ENCODE measurements at regions not wholly inside any gene's neighbourhood (a gene's known extent, or its start where the extent isn't known, plus 50 kb on each side); places are given as distances from the start of the nearest gene placed in this dataset.

DNA sequence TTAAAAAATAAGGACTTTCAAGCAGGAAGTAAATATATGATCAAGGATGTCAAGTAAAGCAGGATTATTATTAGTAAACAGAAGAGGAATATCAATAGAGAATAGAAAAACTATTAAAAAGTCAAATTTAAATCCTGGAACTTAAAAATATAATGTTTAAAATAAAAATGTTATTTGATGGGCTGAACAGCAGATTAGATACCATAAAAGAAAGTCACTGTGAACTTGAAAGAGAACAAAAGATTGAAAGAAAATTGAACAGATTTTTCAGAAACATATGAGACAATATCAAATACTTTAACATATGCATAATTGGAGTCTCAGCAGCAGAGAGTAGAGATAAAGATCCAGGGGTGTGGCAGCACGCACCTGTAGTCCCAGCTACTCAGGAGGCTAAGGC lies 1213.7 kb upstream of the AUTS2 start:
- DNase-seq (ENCODE audit: extremely low read depth, low read depth), result no peak
- TF ChIP-seq, protein P1, sequence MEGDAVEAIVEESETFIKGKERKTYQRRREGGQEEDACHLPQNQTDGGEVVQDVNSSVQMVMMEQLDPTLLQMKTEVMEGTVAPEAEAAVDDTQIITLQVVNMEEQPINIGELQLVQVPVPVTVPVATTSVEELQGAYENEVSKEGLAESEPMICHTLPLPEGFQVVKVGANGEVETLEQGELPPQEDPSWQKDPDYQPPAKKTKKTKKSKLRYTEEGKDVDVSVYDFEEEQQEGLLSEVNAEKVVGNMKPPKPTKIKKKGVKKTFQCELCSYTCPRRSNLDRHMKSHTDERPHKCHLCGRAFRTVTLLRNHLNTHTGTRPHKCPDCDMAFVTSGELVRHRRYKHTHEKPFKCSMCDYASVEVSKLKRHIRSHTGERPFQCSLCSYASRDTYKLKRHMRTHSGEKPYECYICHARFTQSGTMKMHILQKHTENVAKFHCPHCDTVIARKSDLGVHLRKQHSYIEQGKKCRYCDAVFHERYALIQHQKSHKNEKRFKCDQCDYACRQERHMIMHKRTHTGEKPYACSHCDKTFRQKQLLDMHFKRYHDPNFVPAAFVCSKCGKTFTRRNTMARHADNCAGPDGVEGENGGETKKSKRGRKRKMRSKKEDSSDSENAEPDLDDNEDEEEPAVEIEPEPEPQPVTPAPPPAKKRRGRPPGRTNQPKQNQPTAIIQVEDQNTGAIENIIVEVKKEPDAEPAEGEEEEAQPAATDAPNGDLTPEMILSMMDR (IDR thresholded peaks at IDR 0.05; ENCODE audit: low read depth, low read length), result no peak

DNA sequence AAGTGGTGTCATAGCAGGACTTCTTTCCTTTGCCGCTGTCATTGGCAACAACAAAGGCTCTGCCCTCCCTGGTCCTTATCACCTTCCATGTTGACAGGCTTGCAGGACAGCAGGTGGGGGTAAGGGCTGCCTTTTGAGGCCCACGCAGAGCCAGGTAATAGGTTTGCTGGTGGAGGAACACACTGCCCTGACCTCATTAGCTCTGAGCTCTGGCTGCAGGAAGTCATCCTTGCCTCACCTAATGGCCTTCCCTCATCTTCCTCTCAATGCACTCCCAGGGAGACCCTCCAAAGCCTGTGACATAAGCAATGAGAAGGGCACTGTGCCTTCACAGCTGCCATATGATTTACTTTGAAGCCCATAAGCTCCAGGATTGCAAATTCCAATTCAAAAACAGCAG lies 1205.2 kb upstream of the AUTS2 start:
- DNase-seq (ENCODE audit: extremely low read depth, low read depth), result no peak
- TF ChIP-seq, protein P1 (IDR thresholded peaks at IDR 0.05; ENCODE audit: low read depth, low read length), result no peak

DNA sequence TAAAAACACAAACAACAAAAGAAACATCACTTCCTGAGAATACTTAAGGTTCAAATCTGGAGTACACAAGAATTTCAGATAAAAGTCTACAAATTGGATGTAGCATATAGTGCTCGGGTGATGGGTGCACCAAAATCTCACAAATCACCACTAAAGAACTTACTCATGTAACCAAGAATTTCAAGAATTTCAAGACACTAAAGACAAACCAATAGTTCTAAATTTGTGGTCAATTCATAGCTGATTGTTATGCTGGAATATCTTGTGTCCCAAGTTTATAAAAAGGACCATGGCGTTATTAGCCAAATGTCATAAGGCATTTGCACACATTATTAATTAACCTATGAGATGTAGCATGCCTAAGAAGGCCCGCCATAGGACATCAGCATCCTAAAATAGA lies 1204.1 kb upstream of the AUTS2 start:
- TF ChIP-seq, protein P1 (IDR thresholded peaks at IDR 0.05; ENCODE audit: low read depth, low read length), result no peak
- no peak for DNase-seq (ENCODE audit: extremely low read depth, low read depth)

DNA sequence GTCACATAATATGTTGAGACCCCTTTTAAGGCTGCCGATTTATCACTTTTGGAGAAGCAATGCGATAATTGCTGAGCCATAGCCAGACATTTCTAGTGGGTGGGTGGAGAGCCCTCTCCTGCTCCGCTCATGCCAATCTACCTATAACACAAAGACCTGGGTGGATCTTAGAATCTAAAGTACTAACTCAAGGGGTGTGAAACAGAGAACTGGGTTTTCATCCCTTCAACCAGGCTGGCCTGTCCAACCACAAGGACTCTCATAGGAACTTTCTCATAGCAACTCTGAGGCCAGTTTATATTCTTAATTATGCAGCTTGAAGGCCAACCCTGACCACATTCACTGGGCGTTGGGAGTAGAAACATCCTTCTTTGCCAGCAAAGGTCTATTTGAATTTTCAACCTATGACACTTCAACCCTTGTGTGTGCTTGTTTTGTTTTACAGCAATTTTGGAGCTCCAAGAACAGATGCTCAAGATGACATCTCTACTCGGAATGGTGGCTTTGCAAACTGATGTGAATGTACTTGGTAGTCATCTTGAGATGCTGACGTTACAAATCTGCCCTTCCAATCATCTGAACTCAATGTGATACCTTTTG lies 1198.2 kb upstream of the AUTS2 start:
- TF ChIP-seq, protein P1 (IDR thresholded peaks at IDR 0.05; ENCODE audit: low read depth, low read length), result no peak
- DNase-seq (ENCODE audit: extremely low read depth, low read depth), result no peak

DNA sequence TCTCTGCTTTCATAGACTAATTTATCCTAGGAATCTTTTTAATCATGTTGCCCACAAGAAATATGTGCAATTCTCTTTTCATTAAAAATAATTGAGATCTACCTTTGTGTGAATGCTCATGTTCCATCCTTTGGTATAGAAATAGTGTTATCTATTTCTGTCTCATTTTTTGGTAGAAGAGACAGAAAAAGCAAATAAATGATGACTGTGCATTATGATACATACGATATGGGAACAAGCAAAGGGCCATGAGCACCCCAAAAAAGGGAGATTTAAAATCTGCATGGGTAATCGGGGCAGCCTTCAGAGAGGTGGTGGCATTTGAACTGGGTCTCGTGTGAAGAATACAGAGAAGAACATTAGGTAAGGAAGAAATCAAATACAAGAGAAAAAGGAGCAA lies 1197.5 kb upstream of the AUTS2 start:
- TF ChIP-seq, protein P1 (IDR thresholded peaks at IDR 0.05; ENCODE audit: low read depth, low read length), result no peak
- DNase-seq (ENCODE audit: extremely low read depth, low read depth), result no peak

DNA sequence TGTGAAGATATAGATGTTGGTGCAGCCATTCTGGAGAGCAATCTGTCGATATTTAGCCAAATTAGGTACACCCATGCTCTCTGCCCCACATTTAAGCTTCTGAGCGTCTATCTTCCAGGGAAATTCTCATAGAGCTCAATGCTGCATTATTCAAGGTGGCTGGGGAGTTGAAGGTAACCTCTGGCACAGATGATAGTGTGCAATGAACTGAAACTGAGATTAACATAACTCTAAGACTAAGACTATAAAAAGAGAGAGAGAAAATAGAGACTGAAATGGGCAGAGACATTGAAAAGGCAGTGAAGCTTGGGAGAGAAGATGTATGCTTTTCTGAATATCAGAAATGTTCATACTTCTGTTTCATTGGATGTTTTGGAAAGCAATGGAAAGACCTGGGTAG lies 1197.0 kb upstream of the AUTS2 start:
- DNase-seq (ENCODE audit: extremely low read depth, low read depth), result no peak
- TF ChIP-seq, protein P1 (IDR thresholded peaks at IDR 0.05; ENCODE audit: low read depth, low read length), result no peak

DNA sequence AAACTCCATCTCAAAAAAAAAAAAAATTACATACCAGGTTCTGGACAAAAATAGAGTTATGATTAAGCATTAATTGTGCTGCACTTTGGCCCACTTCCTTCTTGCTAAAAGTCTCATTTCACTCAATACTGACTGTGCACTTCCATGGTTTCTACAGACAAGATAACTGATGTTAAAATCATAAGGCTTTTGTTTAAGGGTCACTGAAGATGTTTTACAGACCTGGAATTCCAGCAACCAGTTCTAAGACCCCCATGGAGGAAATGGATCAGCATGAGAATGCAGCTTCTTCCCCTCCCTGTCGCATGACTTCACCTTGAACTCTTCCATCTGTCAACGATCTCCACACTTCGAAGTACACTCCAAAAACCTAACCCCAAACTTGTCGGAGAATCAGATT lies 1191.8 kb upstream of the AUTS2 start:
- TF ChIP-seq, protein P1 (IDR thresholded peaks at IDR 0.05; ENCODE audit: low read depth, low read length), result no peak
- DNase-seq (ENCODE audit: extremely low read depth, low read depth), result no peak

Measured in AG09319 (cell line).